ENCODE measurements at regions not wholly inside any gene's neighbourhood (a gene's known extent, or its start where the extent isn't known, plus 50 kb on each side); places are given as distances from the start of the nearest gene placed in this dataset.
"Not testable (repeated sequence)": the region's sequence is repeated elsewhere in the genome, so short reads cannot be mapped to it uniquely, and the experiment has no call there.

- not testable (repeated sequence) for DNase-seq
Observed at GRCh38 chr2:111373060-111373459, 252.3 kb downstream of the BCL2L11 start.

GRCh38 chr2:111373989-111374388 lies 253.3 kb downstream of the BCL2L11 start:
- not testable (repeated sequence) for DNase-seq

GRCh38 chr2:111374734-111375133 lies 254.0 kb downstream of the BCL2L11 start:
- DNase-seq, result not testable (repeated sequence)

GRCh38 chr2:111375320-111375883 lies 254.7 kb downstream of the BCL2L11 start:
- DNase-seq, result not testable (repeated sequence)

GRCh38 chr2:111376272-111376970 lies 255.7 kb downstream of the BCL2L11 start:
- DNase-seq, result not testable (repeated sequence)

GRCh38 chr2:111376971-111377352 lies 256.2 kb downstream of the BCL2L11 start:
- not testable (repeated sequence) for DNase-seq

GRCh38 chr2:111377386-111377959 lies 256.8 kb downstream of the BCL2L11 start:
- not testable (repeated sequence) for DNase-seq

GRCh38 chr2:111378348-111378747 lies 257.6 kb downstream of the BCL2L11 start:
- DNase-seq, result not testable (repeated sequence)

- DNase-seq, result peak in 1 of 5 donors; percentile 6
Observed at GRCh38 chr2:111380733-111381439, 260.2 kb downstream of the BCL2L11 start.

GRCh38 chr2:111381530-111382306 lies 261.0 kb downstream of the BCL2L11 start:
- DNase-seq, result not testable (repeated sequence)

GRCh38 chr2:111382507-111382906 lies 261.8 kb downstream of the BCL2L11 start:
- not testable (repeated sequence) for DNase-seq

- DNase-seq, result not testable (repeated sequence)
Observed at GRCh38 chr2:111383311-111383710, 262.6 kb downstream of the BCL2L11 start.

GRCh38 chr2:111385226-111385957 lies 264.7 kb downstream of the BCL2L11 start:
- DNase-seq, result not testable (repeated sequence)

- DNase-seq, result not testable (repeated sequence)
Observed at GRCh38 chr2:111390605-111391004, 269.9 kb downstream of the BCL2L11 start.

GRCh38 chr2:111395350-111396128 lies 274.8 kb downstream of the BCL2L11 start:
- peak in 4 of 5 donors; percentile 7 to 12 (median 10) for DNase-seq

GRCh38 chr2:111400598-111401253 lies 280.0 kb downstream of the BCL2L11 start:
- DNase-seq, result not testable (repeated sequence)

GRCh38 chr2:111401270-111402140 lies 280.8 kb downstream of the BCL2L11 start:
- not testable (repeated sequence) for DNase-seq

- not testable (repeated sequence) for DNase-seq
Observed at GRCh38 chr2:111402450-111402849, 281.7 kb downstream of the BCL2L11 start.

- DNase-seq, result not testable (repeated sequence)
Observed at GRCh38 chr2:111403287-111403686, 282.6 kb downstream of the BCL2L11 start.

Measured in T-helper 1 cell (primary cell).